ENCODE measurements at regions not wholly inside any gene's neighbourhood (a gene's known extent, or its start where the extent isn't known, plus 50 kb on each side); places are given as distances from the start of the nearest gene placed in this dataset.

GRCh38 chr1:195076682-195077081, 1531.6 kb downstream of the KCNT2 start:
- Histone ChIP-seq H3K9me3 (replicated peaks; ENCODE audit: control insufficient read depth, insufficient read depth, low read length) (no peaks in the 10 kb centered on the region), H3K79me2 (ENCODE audit: control insufficient read depth, insufficient read depth, low read length) (no peaks in the 10 kb centered on the region), H3K36me3 (ENCODE audit: control insufficient read depth in 2 of 2, insufficient read depth in 2 of 2, low read length in 1 of 2) (no peaks in the 10 kb centered on the region), H2AFZ (ENCODE audit: control insufficient read depth, low read depth, low read length) (no peak overlapping the region), H3K27ac (ENCODE audit: control insufficient read depth, insufficient read depth) (no peak overlapping the region), H4K20me1 (ENCODE audit: control insufficient read depth, insufficient read depth) (no peaks in the 10 kb centered on the region), H3K9ac (ENCODE audit: control insufficient read depth, insufficient read depth, low read length) (no peak overlapping the region), H3K4me1 (ENCODE audit: control insufficient read depth, insufficient read depth, low read length) (no peaks in the 10 kb centered on the region), H3K27me3 (replicated peaks in 1 of 2; ENCODE audit: control insufficient read depth in 2 of 2, insufficient read depth in 2 of 2, low read length in 1 of 2) (no peaks in the 10 kb centered on the region), H3K4me2 (ENCODE audit: control insufficient read depth, insufficient read depth) (no peak overlapping the region), H3K4me3 (no peak overlapping the region)
- RAD21 ChIA-PET (ENCODE audit: unreplicated experiment) = no interaction called here
- in situ Hi-C loops (cut with MboI) (no loop called here), intact Hi-C loops (cut with micrococcal nuclease; ENCODE audit: unreplicated experiment) (no loop called here)
- POLR2A ChIA-PET = no interaction called here
- SMC1A ChIA-PET (ENCODE audit: uncharacterized antibody, unreplicated experiment) = no interaction called here
- BruUV-seq (replicated peaks) = no TSS peak
- TF ChIP-seq EGR1 (IDR thresholded peaks at IDR 0.05; ENCODE audit: borderline replicate concordance in 1 of 2, low read depth in 2 of 2, low read length in 2 of 2) = no peak
- no peak for TF ChIP-seq PML (IDR thresholded peaks at IDR 0.05; ENCODE audit: low read length)
- no peak for TF ChIP-seq ESRRA (IDR thresholded peaks at IDR 0.05; ENCODE audit: low read length)
- no peak for TF ChIP-seq MEF2A (IDR thresholded peaks at IDR 0.05; ENCODE audit: insufficient read depth, low read depth, low read length)
- DNase-seq (ENCODE audit: low read depth, low spot score) (no peak), FAIRE-seq (no peak), ATAC-seq (no peak)
- WGBS (ENCODE audit: insufficient coverage, insufficient replicate concordance, low lambda C conversion rate, missing lambda C conversion rate) = 0% methylated on average over 1 of the region's 1 CpG
- CTCF ChIA-PET = no interaction called here

- POLR2A ChIA-PET = no interaction called here
- Histone ChIP-seq H3K9ac (ENCODE audit: control insufficient read depth, insufficient read depth, low read length) (no peak overlapping the region), H3K4me1 (ENCODE audit: control insufficient read depth, insufficient read depth, low read length) (no peaks in the 10 kb centered on the region), H3K9me3 (replicated peaks; ENCODE audit: control insufficient read depth, insufficient read depth, low read length) (no peaks in the 10 kb centered on the region), H3K4me3 (no peak overlapping the region), H3K27me3 (replicated peaks in 1 of 2; ENCODE audit: control insufficient read depth in 2 of 2, insufficient read depth in 2 of 2, low read length in 1 of 2) (no peaks in the 10 kb centered on the region), H3K27ac (ENCODE audit: control insufficient read depth, insufficient read depth) (no peak overlapping the region), H3K4me2 (ENCODE audit: control insufficient read depth, insufficient read depth) (no peak overlapping the region), H3K36me3 (ENCODE audit: control insufficient read depth in 2 of 2, insufficient read depth in 2 of 2, low read length in 1 of 2) (no peaks in the 10 kb centered on the region), H3K79me2 (ENCODE audit: control insufficient read depth, insufficient read depth, low read length) (no peaks in the 10 kb centered on the region), H4K20me1 (ENCODE audit: control insufficient read depth, insufficient read depth) (no peaks in the 10 kb centered on the region), H2AFZ (ENCODE audit: control insufficient read depth, low read depth, low read length) (no peak overlapping the region)
- in situ Hi-C loops (cut with MboI) (no loop called here), intact Hi-C loops (cut with micrococcal nuclease; ENCODE audit: unreplicated experiment) (no loop called here)
- no peak for FAIRE-seq
- SMC1A ChIA-PET (ENCODE audit: uncharacterized antibody, unreplicated experiment) = no interaction called here
- RAD21 ChIA-PET (ENCODE audit: unreplicated experiment) = no interaction called here
- ATAC-seq = no peak
- BruUV-seq (replicated peaks) = no TSS peak
- DNase-seq (ENCODE audit: low read depth, low spot score) = no peak
- WGBS (ENCODE audit: insufficient coverage, insufficient replicate concordance, low lambda C conversion rate, missing lambda C conversion rate) = 50% methylated on average over 2 of the region's 2 CpGs
- CTCF ChIA-PET = no interaction called here
- no peak for TF ChIP-seq NR2F1 (conservative IDR thresholded peaks at IDR 0.05)
- no peak for TF ChIP-seq KAT2A (conservative IDR thresholded peaks at IDR 0.05; ENCODE audit: control insufficient read depth, low read depth, low read length)
- no peak for TF ChIP-seq GABPA (IDR thresholded peaks at IDR 0.05; ENCODE audit: low read depth)
- TF ChIP-seq RAD21 (IDR thresholded peaks at IDR 0.05; ENCODE audit: insufficient read depth, low read depth, low read length) = no peak
- TF ChIP-seq YBX1 (IDR thresholded peaks at IDR 0.05) = no peak
- TF ChIP-seq CBX3 (IDR thresholded peaks at IDR 0.05; ENCODE audit: borderline replicate concordance, low read depth) = no peak
- TF ChIP-seq NRF1 (conservative IDR thresholded peaks at IDR 0.05; ENCODE audit: low read depth, low read length) = no peak
- TF ChIP-seq MEF2B (IDR thresholded peaks at IDR 0.05; ENCODE audit: partially characterized antibody, poor library complexity, severe bottlenecking) = no peak
- no peak for TF ChIP-seq ATF7 (IDR thresholded peaks at IDR 0.05; ENCODE audit: low read depth)
- no peak for TF ChIP-seq ZBTB40 (IDR thresholded peaks at IDR 0.05; ENCODE audit: borderline replicate concordance)
- no peak for TF ChIP-seq MYC (IDR thresholded peaks at IDR 0.05; ENCODE audit: insufficient read depth, insufficient read length, insufficient replicate concordance, low read length, severe bottlenecking)
- no peak for TF ChIP-seq MTA3 (IDR thresholded peaks at IDR 0.05; ENCODE audit: borderline replicate concordance, low read length)
- no peak for TF ChIP-seq ZNF24 (IDR thresholded peaks at IDR 0.05)
Measured at GRCh38 chr1:195075973-195076372, 1532.3 kb downstream of the KCNT2 start.
